ENCODE measurements at regions not wholly inside any gene's neighbourhood (a gene's known extent, or its start where the extent isn't known, plus 50 kb on each side); places are given as distances from the start of the nearest gene placed in this dataset.

- no peak overlapping the region for H3K4me3 ChIP-seq
- no peaks in the 10 kb centered on the region for H3K36me3 ChIP-seq
- H3K27me3 ChIP-seq, result no peaks in the 10 kb centered on the region
- WGBS, result 85% methylated on average over 2 of the region's 2 CpGs
- H3K27ac ChIP-seq, result no peak overlapping the region
- H3K4me1 ChIP-seq, result no peaks in the 10 kb centered on the region
- no peaks in the 10 kb centered on the region for H3K9me3 ChIP-seq
- no peak for DNase-seq (ENCODE audit: low spot score in 2 of 2)
- TF ChIP-seq EP300 (IDR thresholded peaks at IDR 0.05), result no peak
Measured at GRCh38 chr5:163189023-163189553, 248.3 kb upstream of the CCNG1 start.

- Histone ChIP-seq H3K27ac (no peak overlapping the region), H3K9me3 (no peaks in the 10 kb centered on the region), H3K36me3 (no peaks in the 10 kb centered on the region), H3K27me3 (no peaks in the 10 kb centered on the region), H3K4me3 (no peak overlapping the region), H3K4me1 (no peaks in the 10 kb centered on the region)
- no peak for DNase-seq (ENCODE audit: low spot score in 2 of 2)
- WGBS, result 74% methylated on average over 3 of the region's 3 CpGs
- TF ChIP-seq POLR2AphosphoS5 (IDR thresholded peaks at IDR 0.05) (no peak), EP300 (IDR thresholded peaks at IDR 0.05) (no peak), POLR2A (IDR thresholded peaks at IDR 0.05) (no peak), CTCF (IDR thresholded peaks at IDR 0.05) (no peak)
Measured at GRCh38 chr5:163190283-163190682, 247.1 kb upstream of the CCNG1 start.

DNA sequence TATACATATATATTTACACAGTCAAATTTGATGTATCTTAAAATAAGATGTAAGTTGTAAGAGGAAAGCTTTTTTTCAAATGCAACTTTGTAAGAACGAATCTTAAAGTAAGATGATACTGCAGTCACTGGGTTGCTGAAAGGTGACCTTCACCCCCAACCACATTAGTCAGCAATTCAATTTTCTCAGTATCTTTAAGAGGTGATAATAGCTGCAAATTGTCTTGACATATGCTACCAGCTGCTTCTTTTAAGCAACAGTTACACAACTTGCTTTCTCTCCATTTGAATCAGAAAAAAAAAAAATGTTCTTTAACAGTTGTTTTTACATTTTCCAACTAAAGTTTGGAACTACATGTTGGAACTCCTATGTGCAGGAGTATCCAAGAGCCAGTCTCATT, 246.6 kb upstream of the CCNG1 start:
- no peak for DNase-seq (ENCODE audit: low spot score in 2 of 2)
- no peaks in the 10 kb centered on the region for H3K36me3 ChIP-seq
- H3K4me3 ChIP-seq, result no peak overlapping the region
- WGBS, result 63% methylated on average over 1 of the region's 1 CpG
- H3K4me1 ChIP-seq, result no peaks in the 10 kb centered on the region
- H3K27me3 ChIP-seq, result no peaks in the 10 kb centered on the region
- TF ChIP-seq EP300 (IDR thresholded peaks at IDR 0.05) (no peak), POLR2A (IDR thresholded peaks at IDR 0.05) (no peak), POLR2AphosphoS5 (IDR thresholded peaks at IDR 0.05) (no peak), CTCF (IDR thresholded peaks at IDR 0.05) (no peak)
- no peaks in the 10 kb centered on the region for H3K9me3 ChIP-seq
- no peak overlapping the region for H3K27ac ChIP-seq

DNA sequence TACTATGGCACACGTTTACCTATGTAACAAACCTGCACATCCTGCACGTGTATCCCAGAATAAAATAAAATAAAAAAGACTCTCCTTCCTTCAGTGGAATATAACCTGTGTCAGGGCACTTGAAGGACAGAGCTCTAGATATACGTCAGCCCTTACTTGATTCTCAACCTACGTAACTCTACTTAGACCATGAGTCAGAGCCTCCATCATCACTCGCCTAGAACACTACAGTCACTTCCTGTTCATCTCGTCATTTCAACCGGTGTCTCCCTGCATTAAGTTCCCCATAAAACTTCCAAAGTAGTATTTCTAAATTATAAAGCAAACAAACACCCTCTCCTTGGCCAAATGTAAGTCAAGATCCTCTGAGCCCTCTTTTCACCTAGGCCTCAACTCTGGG, 243.5 kb upstream of the CCNG1 start:
- 94% methylated on average over 7 of the region's 7 CpGs for WGBS
- no peak for TF ChIP-seq POLR2AphosphoS5 (IDR thresholded peaks at IDR 0.05)
- no peak for TF ChIP-seq CTCF (IDR thresholded peaks at IDR 0.05)
- TF ChIP-seq EP300 (IDR thresholded peaks at IDR 0.05), result no peak
- TF ChIP-seq POLR2A (IDR thresholded peaks at IDR 0.05), result no peak

GRCh38 chr5:163205645-163206044, 231.8 kb upstream of the CCNG1 start:
- TF ChIP-seq POLR2AphosphoS5 (IDR thresholded peaks at IDR 0.05), result no peak
- TF ChIP-seq EP300 (IDR thresholded peaks at IDR 0.05), result no peak
- TF ChIP-seq POLR2A (IDR thresholded peaks at IDR 0.05), result no peak
- TF ChIP-seq CTCF (IDR thresholded peaks at IDR 0.05), result no peak
- Histone ChIP-seq H3K4me3 (no peak overlapping the region), H3K9me3 (peaks cover 4% of the 10 kb centered on the region), H3K4me1 (no peaks in the 10 kb centered on the region), H3K27me3 (no peaks in the 10 kb centered on the region), H3K27ac (no peak overlapping the region), H3K36me3 (no peaks in the 10 kb centered on the region)
- DNase-seq (ENCODE audit: low spot score in 2 of 2), result no peak

More for the DNA sequence above, 243.5 kb upstream of the CCNG1 start:
- H3K9me3 ChIP-seq, result no peaks in the 10 kb centered on the region
- no peak overlapping the region for H3K4me3 ChIP-seq
- no peak overlapping the region for H3K27ac ChIP-seq
- no peak for DNase-seq (ENCODE audit: low spot score in 2 of 2)
- no peaks in the 10 kb centered on the region for H3K27me3 ChIP-seq
- H3K36me3 ChIP-seq, result no peaks in the 10 kb centered on the region
- no peaks in the 10 kb centered on the region for H3K4me1 ChIP-seq

DNA sequence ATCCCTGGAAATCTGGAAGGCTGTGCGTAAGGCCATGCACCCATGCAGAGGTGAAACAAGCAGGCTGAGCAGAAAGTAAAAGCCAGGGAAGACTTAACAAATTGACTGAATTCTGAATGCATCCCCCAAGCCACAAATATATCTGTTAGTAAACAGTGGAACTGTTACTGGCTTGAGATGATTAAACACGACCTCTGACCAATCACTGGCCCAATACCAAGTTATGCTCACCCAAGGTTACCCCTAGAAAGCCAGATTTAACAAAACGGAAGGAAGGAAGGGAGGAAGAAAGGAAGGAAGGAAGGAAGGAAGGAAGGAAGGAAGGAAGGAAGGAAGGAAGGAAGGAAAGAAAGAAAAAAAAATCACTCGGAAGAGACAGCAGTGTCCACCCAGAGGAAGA, 215.8 kb upstream of the CCNG1 start:
- no peaks in the 10 kb centered on the region for H3K36me3 ChIP-seq
- H3K4me1 ChIP-seq, result no peaks in the 10 kb centered on the region
- DNase-seq (ENCODE audit: low spot score in 2 of 2), result no peak
- TF ChIP-seq POLR2A (IDR thresholded peaks at IDR 0.05), result no peak
- no peak for TF ChIP-seq CTCF (IDR thresholded peaks at IDR 0.05)
- TF ChIP-seq POLR2AphosphoS5 (IDR thresholded peaks at IDR 0.05), result no peak
- TF ChIP-seq EP300 (IDR thresholded peaks at IDR 0.05), result no peak
- H3K4me3 ChIP-seq, result no peak overlapping the region
- no peaks in the 10 kb centered on the region for H3K27me3 ChIP-seq
- WGBS, result 59% methylated on average over 4 of the region's 4 CpGs
- no peak overlapping the region for H3K27ac ChIP-seq
- H3K9me3 ChIP-seq, result no peaks in the 10 kb centered on the region
